Neural cell (in vitro differentiated cells): ENCODE measurements at regions not wholly inside any gene's neighbourhood (a gene's known extent, or its start where the extent isn't known, plus 50 kb on each side); places are given as distances from the start of the nearest gene placed in this dataset.

Experiments used
- EP300 ChIP-seq: fragments of 450-650 bp; conservative IDR thresholded peaks from 2 replicates; pipeline ENCODE4 v1.6.1; 2014; ENCODE audit warnings: antibody characterized with exemption, mild to moderate bottlenecking, moderate library complexity; ENCODE audit not compliant: poor library complexity, severe bottlenecking
- RAD21 ChIP-seq: fragments of 450-650 bp; conservative IDR thresholded peaks from 2 replicates; pipeline ENCODE4 v1.6.1; 2014; ENCODE audit warnings: antibody characterized with exemption, mild to moderate bottlenecking, moderate library complexity
- TF ChIP-seq, protein P1 (sequence below): fragments of 450-650 bp; IDR thresholded peaks from 2 replicates; pipeline ENCODE4 v1.5.1; 2014; ENCODE audit warnings: antibody characterized with exemption, mild to moderate bottlenecking, moderate library complexity; ENCODE audit not compliant: poor library complexity, severe bottlenecking
- TF ChIP-seq, protein P2 (sequence below): IDR thresholded peaks from 2 replicates; pipeline ENCODE4 v1.6.1; 2012; ENCODE audit warnings: borderline replicate concordance

DNA sequence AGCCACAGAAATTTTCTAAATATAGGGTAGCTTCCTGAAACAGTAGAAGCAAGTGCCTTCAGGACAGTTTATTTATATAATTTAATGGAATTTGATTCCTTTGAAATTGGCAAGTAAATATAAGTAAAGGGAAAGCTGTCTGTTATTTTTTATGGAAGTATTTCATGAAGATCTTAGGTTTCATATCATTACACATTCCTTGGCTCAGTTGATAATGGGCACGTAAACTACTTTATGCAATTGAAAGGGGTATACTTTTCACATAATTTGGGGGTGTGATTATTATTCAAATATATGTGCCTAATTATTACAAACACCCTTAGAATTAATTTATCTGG lies 71.1 kb upstream of the RAP1B start:
- TF ChIP-seq, protein P1, sequence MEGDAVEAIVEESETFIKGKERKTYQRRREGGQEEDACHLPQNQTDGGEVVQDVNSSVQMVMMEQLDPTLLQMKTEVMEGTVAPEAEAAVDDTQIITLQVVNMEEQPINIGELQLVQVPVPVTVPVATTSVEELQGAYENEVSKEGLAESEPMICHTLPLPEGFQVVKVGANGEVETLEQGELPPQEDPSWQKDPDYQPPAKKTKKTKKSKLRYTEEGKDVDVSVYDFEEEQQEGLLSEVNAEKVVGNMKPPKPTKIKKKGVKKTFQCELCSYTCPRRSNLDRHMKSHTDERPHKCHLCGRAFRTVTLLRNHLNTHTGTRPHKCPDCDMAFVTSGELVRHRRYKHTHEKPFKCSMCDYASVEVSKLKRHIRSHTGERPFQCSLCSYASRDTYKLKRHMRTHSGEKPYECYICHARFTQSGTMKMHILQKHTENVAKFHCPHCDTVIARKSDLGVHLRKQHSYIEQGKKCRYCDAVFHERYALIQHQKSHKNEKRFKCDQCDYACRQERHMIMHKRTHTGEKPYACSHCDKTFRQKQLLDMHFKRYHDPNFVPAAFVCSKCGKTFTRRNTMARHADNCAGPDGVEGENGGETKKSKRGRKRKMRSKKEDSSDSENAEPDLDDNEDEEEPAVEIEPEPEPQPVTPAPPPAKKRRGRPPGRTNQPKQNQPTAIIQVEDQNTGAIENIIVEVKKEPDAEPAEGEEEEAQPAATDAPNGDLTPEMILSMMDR, result no peak
- TF ChIP-seq EP300 (no peak), RAD21 (no peak)
- TF ChIP-seq, protein P2, sequence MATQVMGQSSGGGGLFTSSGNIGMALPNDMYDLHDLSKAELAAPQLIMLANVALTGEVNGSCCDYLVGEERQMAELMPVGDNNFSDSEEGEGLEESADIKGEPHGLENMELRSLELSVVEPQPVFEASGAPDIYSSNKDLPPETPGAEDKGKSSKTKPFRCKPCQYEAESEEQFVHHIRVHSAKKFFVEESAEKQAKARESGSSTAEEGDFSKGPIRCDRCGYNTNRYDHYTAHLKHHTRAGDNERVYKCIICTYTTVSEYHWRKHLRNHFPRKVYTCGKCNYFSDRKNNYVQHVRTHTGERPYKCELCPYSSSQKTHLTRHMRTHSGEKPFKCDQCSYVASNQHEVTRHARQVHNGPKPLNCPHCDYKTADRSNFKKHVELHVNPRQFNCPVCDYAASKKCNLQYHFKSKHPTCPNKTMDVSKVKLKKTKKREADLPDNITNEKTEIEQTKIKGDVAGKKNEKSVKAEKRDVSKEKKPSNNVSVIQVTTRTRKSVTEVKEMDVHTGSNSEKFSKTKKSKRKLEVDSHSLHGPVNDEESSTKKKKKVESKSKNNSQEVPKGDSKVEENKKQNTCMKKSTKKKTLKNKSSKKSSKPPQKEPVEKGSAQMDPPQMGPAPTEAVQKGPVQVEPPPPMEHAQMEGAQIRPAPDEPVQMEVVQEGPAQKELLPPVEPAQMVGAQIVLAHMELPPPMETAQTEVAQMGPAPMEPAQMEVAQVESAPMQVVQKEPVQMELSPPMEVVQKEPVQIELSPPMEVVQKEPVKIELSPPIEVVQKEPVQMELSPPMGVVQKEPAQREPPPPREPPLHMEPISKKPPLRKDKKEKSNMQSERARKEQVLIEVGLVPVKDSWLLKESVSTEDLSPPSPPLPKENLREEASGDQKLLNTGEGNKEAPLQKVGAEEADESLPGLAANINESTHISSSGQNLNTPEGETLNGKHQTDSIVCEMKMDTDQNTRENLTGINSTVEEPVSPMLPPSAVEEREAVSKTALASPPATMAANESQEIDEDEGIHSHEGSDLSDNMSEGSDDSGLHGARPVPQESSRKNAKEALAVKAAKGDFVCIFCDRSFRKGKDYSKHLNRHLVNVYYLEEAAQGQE, result no peak
